ENCODE measurements at regions not wholly inside any gene's neighbourhood (a gene's known extent, or its start where the extent isn't known, plus 50 kb on each side); places are given as distances from the start of the nearest gene placed in this dataset.
A peak's percentile ranks its signal among the peaks of the same experiment; 100 is the strongest.
"Not testable (repeated sequence)": the region's sequence is repeated elsewhere in the genome, so short reads cannot be mapped to it uniquely, and the experiment has no call there.

DNA sequence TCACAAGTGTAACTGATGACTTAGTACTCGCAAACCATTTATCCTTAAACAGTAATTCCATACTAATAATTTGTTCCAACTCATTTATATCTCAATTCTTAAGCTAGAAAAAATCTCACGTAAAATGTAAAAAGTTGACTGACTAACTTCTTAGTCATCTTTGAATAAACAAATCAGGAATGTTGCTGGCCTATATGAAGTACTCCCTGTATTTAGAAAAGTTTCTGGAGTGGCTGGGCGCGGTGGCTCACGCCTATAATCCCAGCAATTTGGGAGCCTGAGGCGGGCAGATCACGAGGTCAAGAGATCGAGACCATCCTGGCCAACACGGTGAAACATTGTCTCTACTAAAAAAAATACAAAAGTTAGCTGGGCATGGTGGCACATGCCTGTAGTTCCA lies 220.6 kb upstream of the FAM240B start:
- in situ Hi-C loops (cut with HindIII; ENCODE audit: low pct_unique_long_range_greater_than_20kb, low sequenced_read_pairs); H3K4me1 ChIP-seq (ENCODE audit: control insufficient read depth, insufficient read depth, low read length); H3K27me3 ChIP-seq (ENCODE audit: control insufficient read depth, insufficient read depth, low read length); intact Hi-C loops (cut with micrococcal nuclease; ENCODE audit: unreplicated experiment); BruUV-seq (replicated peaks); H3K27ac ChIP-seq (ENCODE audit: low read length); DNase-seq (ENCODE audit: low read depth, low spot score); H3K36me3 ChIP-seq (ENCODE audit: control insufficient read depth, insufficient read depth, low read length); CTCF ChIA-PET; POLR2A ChIA-PET; H3K4me3 ChIP-seq (ENCODE audit: low read depth in 2 of 2, low read length in 2 of 2); H3K9me3 ChIP-seq (ENCODE audit: control insufficient read depth, insufficient read depth, low read depth, low read length): not testable (repeated sequence)
- peak; percentile 87 for ATAC-seq

DNA sequence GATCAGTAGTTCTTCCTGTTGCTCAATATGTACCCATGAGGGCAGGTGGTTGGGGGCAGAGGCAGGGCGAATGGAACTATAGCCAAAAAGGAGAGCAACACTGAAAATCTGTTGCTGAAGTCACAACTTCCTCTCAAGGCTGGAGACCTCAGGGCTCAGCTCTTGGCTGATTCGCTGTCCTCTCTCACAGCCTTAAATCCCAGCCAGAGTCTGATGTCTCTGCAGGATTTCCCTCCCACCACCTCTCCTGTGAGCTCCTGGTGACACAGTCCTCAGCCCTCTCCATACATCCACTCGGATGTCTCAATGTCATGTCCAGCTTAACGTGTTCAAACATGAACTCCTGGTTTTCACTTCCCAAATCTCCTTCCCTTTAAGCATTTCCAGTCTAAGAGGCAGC lies 218.7 kb upstream of the FAM240B start:
- DNase-seq (ENCODE audit: low read depth, low spot score); ATAC-seq; POLR2A ChIA-PET; CTCF ChIA-PET; H3K36me3 ChIP-seq (ENCODE audit: control insufficient read depth, insufficient read depth, low read length); H3K4me3 ChIP-seq (ENCODE audit: low read depth in 2 of 2, low read length in 2 of 2); in situ Hi-C loops (cut with HindIII; ENCODE audit: low pct_unique_long_range_greater_than_20kb, low sequenced_read_pairs); H3K9me3 ChIP-seq (ENCODE audit: control insufficient read depth, insufficient read depth, low read depth, low read length); H3K27me3 ChIP-seq (ENCODE audit: control insufficient read depth, insufficient read depth, low read length); H3K4me1 ChIP-seq (ENCODE audit: control insufficient read depth, insufficient read depth, low read length); BruUV-seq (replicated peaks); intact Hi-C loops (cut with micrococcal nuclease; ENCODE audit: unreplicated experiment); H3K27ac ChIP-seq (ENCODE audit: low read length): not testable (repeated sequence)

DNA sequence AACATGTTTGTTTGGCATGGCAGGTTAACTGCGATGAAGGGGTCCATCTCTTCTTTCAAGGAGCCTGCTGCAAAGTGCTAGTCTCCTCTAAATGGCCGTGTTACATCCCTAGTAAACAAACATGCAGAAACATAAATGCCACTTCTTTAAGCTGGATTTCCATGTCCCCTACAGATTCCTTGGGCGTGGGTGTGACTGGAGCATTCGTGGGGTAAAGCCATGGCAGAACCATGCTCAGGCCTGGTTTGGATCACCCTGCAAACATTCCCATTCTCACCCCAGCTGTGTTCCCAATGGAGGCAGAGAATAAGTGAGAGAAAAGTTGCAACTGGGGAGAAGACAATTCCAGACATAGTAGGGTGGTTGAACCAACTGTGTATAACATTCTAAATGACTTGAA lies 208.0 kb upstream of the FAM240B start:
- H3K36me3 ChIP-seq (ENCODE audit: control insufficient read depth, insufficient read depth, low read length); CTCF ChIA-PET; ATAC-seq; BruUV-seq (replicated peaks); DNase-seq (ENCODE audit: low read depth, low spot score); H3K4me3 ChIP-seq (ENCODE audit: low read depth in 2 of 2, low read length in 2 of 2); intact Hi-C loops (cut with micrococcal nuclease; ENCODE audit: unreplicated experiment); in situ Hi-C loops (cut with HindIII; ENCODE audit: low pct_unique_long_range_greater_than_20kb, low sequenced_read_pairs); H3K9me3 ChIP-seq (ENCODE audit: control insufficient read depth, insufficient read depth, low read depth, low read length); H3K27ac ChIP-seq (ENCODE audit: low read length); H3K4me1 ChIP-seq (ENCODE audit: control insufficient read depth, insufficient read depth, low read length); H3K27me3 ChIP-seq (ENCODE audit: control insufficient read depth, insufficient read depth, low read length); POLR2A ChIA-PET: not testable (repeated sequence)

DNA sequence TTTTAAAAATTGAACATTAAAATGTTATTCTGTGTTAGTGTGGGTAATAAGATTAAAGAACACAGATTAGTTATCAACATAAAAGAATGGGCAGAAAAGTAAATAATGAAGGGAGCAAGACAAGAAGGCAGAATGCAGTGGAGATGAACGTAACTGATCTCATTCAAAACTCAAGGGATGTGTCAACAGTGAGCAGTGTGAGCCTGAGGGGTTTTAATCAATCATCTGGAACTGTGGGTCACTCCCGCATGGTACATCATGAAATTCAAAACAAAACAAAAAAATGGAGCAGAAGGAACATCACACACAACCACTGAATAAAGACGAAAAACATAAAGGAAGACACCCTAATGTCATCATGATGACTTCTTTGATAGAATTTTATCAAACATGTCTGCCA lies 206.6 kb upstream of the FAM240B start:
- H3K27ac ChIP-seq (ENCODE audit: low read length); DNase-seq (ENCODE audit: low read depth, low spot score); H3K36me3 ChIP-seq (ENCODE audit: control insufficient read depth, insufficient read depth, low read length); intact Hi-C loops (cut with micrococcal nuclease; ENCODE audit: unreplicated experiment); CTCF ChIA-PET; H3K27me3 ChIP-seq (ENCODE audit: control insufficient read depth, insufficient read depth, low read length); BruUV-seq (replicated peaks); in situ Hi-C loops (cut with HindIII; ENCODE audit: low pct_unique_long_range_greater_than_20kb, low sequenced_read_pairs); H3K4me3 ChIP-seq (ENCODE audit: low read depth in 2 of 2, low read length in 2 of 2); ATAC-seq; H3K4me1 ChIP-seq (ENCODE audit: control insufficient read depth, insufficient read depth, low read length); POLR2A ChIA-PET; H3K9me3 ChIP-seq (ENCODE audit: control insufficient read depth, insufficient read depth, low read depth, low read length): not testable (repeated sequence)

DNA sequence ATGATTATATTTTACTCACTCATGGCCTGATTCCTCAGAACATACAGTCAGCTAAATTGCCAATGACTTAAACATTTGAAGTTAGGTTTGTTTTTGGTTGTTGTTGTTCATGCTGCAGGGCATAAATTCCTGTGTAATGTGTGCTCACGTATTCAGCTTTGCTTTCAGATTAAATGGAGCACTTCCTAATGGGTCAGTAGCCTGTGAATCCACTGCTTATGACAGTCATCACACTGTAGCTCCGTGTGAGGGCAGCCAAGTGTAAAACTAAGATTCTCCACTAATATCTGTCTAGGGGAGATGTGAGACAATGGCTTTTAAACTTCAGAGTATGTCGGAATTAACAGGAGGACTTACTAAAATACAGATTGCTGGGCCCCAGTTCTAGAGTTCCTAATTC lies 201.3 kb upstream of the FAM240B start:
- intact Hi-C loops (cut with micrococcal nuclease; ENCODE audit: unreplicated experiment); BruUV-seq (replicated peaks); H3K9me3 ChIP-seq (ENCODE audit: control insufficient read depth, insufficient read depth, low read depth, low read length); H3K27ac ChIP-seq (ENCODE audit: low read length); H3K36me3 ChIP-seq (ENCODE audit: control insufficient read depth, insufficient read depth, low read length); H3K4me3 ChIP-seq (ENCODE audit: low read depth in 2 of 2, low read length in 2 of 2); in situ Hi-C loops (cut with HindIII; ENCODE audit: low pct_unique_long_range_greater_than_20kb, low sequenced_read_pairs); CTCF ChIA-PET; DNase-seq (ENCODE audit: low read depth, low spot score); ATAC-seq; H3K27me3 ChIP-seq (ENCODE audit: control insufficient read depth, insufficient read depth, low read length); H3K4me1 ChIP-seq (ENCODE audit: control insufficient read depth, insufficient read depth, low read length); POLR2A ChIA-PET: not testable (repeated sequence)

DNA sequence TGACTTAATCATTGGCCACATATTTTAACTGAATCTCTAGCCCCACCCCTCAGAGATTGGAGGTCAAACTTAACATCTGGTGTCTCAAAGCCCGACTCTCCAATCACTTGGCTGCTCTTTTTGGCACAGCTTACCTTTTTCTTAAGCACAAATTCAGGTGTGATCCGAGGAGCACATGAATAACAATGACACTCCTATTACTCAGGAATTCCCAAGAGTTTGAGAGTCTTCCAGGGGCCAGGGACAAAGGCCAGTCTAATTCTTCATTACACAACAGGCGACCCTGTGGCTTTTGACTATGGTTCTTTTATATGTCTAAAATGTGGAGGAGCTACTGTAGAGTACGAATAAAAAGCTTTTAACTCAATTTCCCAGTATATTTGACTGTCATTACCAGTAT lies 190.7 kb upstream of the FAM240B start:
- H3K27ac ChIP-seq (ENCODE audit: low read length); ATAC-seq; POLR2A ChIA-PET; H3K27me3 ChIP-seq (ENCODE audit: control insufficient read depth, insufficient read depth, low read length); H3K9me3 ChIP-seq (ENCODE audit: control insufficient read depth, insufficient read depth, low read depth, low read length); BruUV-seq (replicated peaks); CTCF ChIA-PET; H3K4me3 ChIP-seq (ENCODE audit: low read depth in 2 of 2, low read length in 2 of 2); in situ Hi-C loops (cut with HindIII; ENCODE audit: low pct_unique_long_range_greater_than_20kb, low sequenced_read_pairs); H3K4me1 ChIP-seq (ENCODE audit: control insufficient read depth, insufficient read depth, low read length); H3K36me3 ChIP-seq (ENCODE audit: control insufficient read depth, insufficient read depth, low read length); intact Hi-C loops (cut with micrococcal nuclease; ENCODE audit: unreplicated experiment); DNase-seq (ENCODE audit: low read depth, low spot score): not testable (repeated sequence)

DNA sequence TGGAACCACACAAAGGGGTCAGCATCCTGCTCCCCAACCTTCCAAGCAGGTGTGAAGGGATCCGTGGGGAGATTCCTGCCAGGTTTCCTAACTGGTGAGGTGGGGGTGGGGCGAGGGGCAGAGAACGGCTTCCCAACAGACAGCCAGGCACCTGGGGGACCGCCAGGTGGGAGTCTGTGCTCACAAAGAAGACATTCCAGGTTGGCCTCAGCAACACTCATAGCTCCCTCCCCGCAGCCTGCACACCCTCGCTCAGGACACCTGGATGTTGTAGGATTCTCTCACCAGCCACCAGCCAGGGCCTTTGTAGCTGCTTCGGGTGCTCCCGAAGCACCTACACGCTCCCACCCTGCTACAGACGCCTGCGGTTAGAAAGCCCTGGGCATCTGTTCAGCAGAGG lies 184.8 kb upstream of the FAM240B start:
- H3K9me3 ChIP-seq (ENCODE audit: control insufficient read depth, insufficient read depth, low read depth, low read length); DNase-seq (ENCODE audit: low read depth, low spot score); H3K4me1 ChIP-seq (ENCODE audit: control insufficient read depth, insufficient read depth, low read length); H3K36me3 ChIP-seq (ENCODE audit: control insufficient read depth, insufficient read depth, low read length); H3K27me3 ChIP-seq (ENCODE audit: control insufficient read depth, insufficient read depth, low read length); H3K4me3 ChIP-seq (ENCODE audit: low read depth in 2 of 2, low read length in 2 of 2); BruUV-seq (replicated peaks); in situ Hi-C loops (cut with HindIII; ENCODE audit: low pct_unique_long_range_greater_than_20kb, low sequenced_read_pairs); H3K27ac ChIP-seq (ENCODE audit: low read length); CTCF ChIA-PET; POLR2A ChIA-PET; intact Hi-C loops (cut with micrococcal nuclease; ENCODE audit: unreplicated experiment); ATAC-seq: not testable (repeated sequence)

DNA sequence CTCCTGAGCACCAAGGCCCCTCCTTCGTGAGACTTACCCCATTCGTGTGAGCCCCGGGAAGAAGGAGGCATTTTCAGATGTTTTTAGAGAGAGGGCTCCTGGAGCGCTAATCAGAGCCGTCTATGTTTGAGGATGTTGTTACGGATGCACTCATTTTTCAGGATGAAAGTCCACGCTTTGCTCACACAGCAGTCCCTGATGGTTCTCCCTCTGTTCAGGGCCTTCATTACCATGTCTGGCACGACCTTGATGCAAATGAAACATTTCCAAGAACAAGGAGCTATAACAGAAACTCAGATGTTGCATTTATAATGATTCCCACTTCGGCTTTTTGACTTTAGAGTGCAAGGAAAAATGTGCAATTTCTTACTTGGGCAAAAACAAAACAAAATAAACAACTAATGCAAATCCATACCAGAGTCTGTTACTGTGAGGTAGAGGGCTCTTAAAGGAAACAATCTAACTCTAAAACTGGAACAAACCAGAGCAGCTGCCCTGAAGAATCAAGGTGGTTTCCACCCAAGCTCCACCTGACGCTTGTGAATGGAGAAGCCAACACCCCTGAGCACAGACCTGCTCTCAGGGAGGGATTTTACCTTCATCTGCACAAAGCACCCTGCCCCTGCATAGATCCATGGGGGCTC lies 181.7 kb upstream of the FAM240B start:
- in situ Hi-C loops (cut with HindIII; ENCODE audit: low pct_unique_long_range_greater_than_20kb, low sequenced_read_pairs); H3K9me3 ChIP-seq (ENCODE audit: control insufficient read depth, insufficient read depth, low read depth, low read length); BruUV-seq (replicated peaks); H3K4me1 ChIP-seq (ENCODE audit: control insufficient read depth, insufficient read depth, low read length); H3K27ac ChIP-seq (ENCODE audit: low read length); ATAC-seq; DNase-seq (ENCODE audit: low read depth, low spot score); H3K4me3 ChIP-seq (ENCODE audit: low read depth in 2 of 2, low read length in 2 of 2); H3K36me3 ChIP-seq (ENCODE audit: control insufficient read depth, insufficient read depth, low read length); POLR2A ChIA-PET; intact Hi-C loops (cut with micrococcal nuclease; ENCODE audit: unreplicated experiment); H3K27me3 ChIP-seq (ENCODE audit: control insufficient read depth, insufficient read depth, low read length); CTCF ChIA-PET: not testable (repeated sequence)
